GM21723 (cell line): ENCODE measurements at regions not wholly inside any gene's neighbourhood (a gene's known extent, or its start where the extent isn't known, plus 50 kb on each side); places are given as distances from the start of the nearest gene placed in this dataset.

ENCODE experiments used
- ATAC-seq: cut with Tn5 transposase; IDR thresholded peaks from one replicate; pipeline ENCODE4 v1.9.1; 2021; ENCODE audit warnings: mild to moderate bottlenecking, moderate library complexity; ENCODE audit not compliant: unreplicated experiment

DNA sequence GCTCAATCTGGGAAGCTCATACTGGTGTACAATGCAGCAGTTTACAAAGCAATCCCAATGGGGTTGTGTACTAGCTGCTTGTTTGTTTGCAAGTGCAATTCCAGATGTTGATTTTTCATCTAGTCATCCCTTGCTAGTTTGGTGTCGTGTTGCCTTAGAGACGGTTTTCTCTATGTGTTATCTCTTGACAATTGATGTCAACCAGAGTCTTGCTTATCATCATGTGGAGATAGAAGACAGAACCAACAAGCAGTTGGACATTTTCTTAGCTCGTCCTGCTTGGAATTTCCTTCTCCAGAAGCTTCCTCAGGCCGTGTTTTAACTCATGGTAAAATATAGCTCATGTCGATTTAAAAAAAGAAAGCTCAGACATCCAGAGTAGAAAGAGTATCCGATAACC, 262.0 kb upstream of the KCNH8 start:
- ATAC-seq, result no peak

- no peak for ATAC-seq
Observed at GRCh38 chr3:18885612-18886011, 262.7 kb upstream of the KCNH8 start.

GRCh38 chr3:18883571-18883970, 264.7 kb upstream of the KCNH8 start:
- no peak for ATAC-seq

GRCh38 chr3:18880691-18881090, 267.6 kb upstream of the KCNH8 start:
- no peak for ATAC-seq

DNA sequence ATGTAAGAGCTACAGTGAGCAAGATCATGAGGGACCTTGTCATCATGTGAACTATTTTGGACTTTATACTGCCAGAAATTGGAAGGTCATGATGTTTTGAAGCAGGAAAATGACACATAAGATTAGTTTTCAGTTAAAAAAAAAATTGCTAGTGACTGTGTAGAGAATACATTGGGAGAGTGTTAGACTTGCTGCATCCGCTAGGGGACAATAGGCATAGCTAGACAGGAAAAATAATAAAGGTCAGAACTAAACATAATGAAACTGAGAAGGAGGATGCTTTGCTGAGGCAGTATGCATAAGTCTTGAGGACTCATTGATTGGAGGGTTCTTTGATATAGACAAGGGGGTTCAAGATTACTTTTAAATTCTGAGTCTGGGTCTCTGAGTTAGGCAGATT, 275.8 kb upstream of the KCNH8 start:
- no peak for ATAC-seq

DNA sequence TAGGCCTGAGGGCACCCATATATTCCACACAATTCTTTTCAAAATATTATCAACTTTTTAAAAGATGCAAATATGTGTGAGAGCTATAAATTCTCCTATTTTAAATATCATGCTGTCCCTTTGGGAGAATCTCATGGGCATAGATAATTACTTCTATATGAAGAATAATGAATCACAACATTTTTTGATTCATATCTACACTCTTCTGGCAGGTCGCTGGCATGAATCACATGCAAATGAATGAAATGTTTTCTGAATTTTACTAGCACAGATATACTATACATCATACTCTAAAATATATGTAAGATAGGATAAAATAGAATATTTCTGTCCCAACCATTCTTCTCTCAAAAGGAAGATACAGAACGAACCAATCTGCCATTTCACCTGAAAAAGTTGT, 277.7 kb upstream of the KCNH8 start:
- ATAC-seq, result no peak

DNA sequence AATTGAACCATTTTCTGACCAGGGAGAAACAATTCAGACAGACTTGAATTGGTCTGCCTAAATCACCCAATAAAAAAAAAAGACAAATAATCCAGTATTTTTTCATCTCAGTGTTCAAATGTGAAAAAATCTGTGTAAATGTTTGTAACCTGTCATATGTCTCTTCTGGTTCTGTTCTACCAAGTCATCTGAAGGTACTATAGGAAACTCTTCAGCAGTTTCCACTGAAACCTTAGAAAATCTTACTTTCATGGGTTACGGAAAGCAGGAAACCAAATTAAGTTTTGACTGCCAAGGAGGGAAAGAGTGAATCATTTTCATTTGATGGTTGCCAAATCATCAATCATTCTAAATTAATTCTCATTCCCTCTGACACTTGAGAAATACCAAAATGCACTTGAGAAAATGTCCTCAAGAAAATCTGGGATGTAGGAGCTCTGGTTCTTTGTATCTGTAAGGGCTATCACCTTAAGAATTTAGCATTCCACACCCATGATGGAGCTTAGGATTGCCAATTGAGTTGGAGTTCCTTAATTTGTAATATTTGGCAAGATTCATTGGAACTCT, 278.2 kb upstream of the KCNH8 start:
- no peak for ATAC-seq

GRCh38 chr3:18868911-18869689, 279.2 kb upstream of the KCNH8 start:
- ATAC-seq, result no peak

GRCh38 chr3:18866899-18867298, 281.4 kb upstream of the KCNH8 start:
- ATAC-seq, result no peak

DNA sequence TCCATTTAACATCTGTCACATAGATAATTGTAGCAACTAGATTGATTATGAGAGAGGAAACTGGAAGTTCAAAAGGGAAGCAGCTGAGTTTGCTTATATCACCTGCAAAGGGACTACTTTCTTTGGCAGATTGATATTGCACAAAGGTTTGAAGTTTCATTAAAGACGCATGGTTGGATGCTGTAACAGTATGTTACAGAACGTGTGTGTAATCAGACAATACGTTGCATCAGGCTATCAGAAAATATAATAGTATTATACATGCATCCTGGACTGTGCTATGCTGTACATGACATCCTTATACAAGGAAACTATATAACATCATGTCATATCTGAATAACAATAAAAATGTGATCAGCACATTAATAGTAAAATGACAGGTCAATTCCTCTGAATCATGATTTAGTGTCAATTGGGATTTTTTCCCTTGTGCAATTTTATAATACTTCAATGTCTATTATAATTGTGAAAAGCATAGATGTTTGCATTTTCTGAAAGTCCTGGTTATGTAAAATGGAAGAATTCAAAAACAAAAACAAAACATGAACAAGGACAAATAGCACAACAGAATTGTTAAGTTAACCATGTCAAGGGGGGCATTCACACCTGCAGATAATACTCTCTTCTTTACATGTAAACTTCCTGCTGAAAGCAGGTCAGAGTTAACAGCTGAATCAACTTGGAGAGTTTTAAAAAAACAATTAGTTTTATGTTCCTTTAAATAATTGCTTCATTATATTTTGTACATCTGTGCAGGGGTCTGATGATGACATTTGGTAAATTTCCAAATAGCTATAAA, 283.2 kb upstream of the KCNH8 start:
- no peak for ATAC-seq

DNA sequence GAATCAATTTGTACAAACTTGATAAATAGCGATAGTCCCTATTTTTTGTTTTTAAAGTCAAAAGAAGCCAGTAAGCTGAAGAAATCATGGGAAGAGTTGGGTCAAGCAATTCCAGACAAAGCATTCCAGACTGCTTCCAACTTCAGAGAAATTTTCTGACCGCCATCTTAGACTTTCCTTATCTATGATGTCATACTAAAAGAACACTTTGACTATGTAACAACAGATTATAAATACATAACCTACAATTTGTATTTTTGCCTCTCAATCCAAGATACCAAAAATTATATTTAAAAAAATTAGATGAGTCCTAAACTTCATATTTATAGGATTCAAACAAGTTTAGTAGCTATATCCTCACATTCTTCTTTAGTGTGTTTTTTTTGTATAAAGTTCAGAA, 286.2 kb upstream of the KCNH8 start:
- no peak for ATAC-seq

- no peak for ATAC-seq
Observed at GRCh38 chr3:18861137-18861536, 287.2 kb upstream of the KCNH8 start.

DNA sequence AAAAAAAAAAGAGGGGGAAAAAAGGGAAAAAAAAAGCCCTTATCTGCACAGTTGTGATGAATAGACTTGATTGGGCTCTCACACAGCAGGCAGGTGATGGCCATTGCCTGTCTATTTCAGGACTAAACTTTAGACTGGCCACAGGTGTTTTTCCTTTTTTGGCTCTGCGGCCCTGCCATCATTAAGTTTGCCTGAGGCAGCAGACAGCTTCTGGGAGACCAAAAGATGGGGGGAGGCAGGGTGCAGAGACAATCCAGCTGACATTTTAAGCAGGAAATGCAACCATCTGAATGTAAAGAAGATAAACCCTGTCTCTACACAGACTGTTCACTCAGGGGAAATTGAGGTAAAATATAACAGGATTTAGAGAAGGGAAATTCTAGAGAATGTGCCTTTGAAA, 295.0 kb upstream of the KCNH8 start:
- no peak for ATAC-seq

GRCh38 chr3:18847583-18848197, 300.6 kb upstream of the KCNH8 start:
- peak; percentile 72 for ATAC-seq

DNA sequence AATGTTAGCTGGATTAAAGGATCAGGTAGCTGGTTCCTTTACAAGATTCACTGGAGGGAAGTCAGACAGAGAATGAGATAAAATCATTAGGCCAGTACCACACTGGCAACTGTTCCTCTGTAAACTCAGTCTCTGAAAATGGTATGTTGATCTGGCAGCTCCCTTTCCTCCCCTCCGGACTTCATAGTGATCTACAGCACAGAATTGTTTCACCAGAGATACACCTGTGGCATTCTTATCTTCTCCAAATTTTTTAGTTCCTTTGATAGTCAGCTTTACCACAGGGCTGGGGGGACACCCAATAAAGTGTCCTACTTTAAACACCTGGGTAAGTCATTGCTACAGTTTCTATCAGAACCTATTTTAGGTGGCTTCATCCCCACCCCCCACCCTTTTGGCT, 304.3 kb upstream of the KCNH8 start:
- no peak for ATAC-seq

DNA sequence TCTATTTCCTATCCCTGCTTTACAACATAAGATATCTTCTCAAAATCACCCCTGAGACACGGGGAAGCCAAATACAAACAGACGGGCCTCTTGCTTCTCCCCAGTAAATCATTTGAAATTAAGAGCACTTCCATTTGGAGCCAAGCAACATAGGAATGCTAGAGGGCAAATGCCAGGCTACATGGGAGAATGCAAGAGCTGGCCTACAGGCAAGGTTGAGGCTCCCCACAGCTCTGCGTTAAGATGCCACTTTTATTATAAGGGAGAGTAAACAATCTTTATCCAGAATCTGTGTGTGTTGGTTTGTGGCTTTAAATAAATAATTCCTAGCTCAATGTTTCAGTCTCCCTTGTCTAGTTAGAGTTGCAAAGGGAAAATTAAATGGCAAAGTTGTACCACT, 305.1 kb upstream of the KCNH8 start:
- no peak for ATAC-seq

GRCh38 chr3:18841422-18842343, 306.6 kb upstream of the KCNH8 start:
- no peak for ATAC-seq

DNA sequence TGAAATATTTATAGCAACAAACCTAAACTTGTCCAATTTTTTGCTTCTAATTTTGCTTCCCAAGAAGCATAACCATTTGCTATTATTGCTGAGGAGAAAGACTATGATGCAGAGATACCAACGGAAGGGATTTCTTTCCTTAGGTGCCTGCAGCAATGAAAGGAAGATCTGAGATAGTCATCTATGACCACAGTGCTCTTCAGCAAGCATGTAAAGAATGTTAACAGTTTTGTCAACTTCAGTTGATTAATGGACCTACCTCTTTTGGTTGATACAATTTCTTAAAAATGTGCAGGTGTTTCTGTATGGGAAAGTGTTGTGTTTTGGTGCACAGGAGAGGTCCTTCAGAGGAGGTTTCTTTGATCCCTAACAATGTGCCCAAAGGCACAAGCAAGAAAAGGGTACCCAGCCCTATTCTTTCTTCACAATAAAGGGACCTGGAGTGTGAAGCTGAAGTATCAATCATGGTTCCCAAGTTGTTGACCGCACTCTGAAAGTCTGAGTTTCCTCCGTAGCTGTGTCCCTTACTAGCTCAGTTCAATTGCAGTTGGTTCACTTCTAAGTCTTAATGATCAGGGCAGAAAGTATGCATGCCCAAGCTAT, 307.7 kb upstream of the KCNH8 start:
- no peak for ATAC-seq

- ATAC-seq, result no peak
Observed at GRCh38 chr3:18838758-18839157, 309.6 kb upstream of the KCNH8 start.

DNA sequence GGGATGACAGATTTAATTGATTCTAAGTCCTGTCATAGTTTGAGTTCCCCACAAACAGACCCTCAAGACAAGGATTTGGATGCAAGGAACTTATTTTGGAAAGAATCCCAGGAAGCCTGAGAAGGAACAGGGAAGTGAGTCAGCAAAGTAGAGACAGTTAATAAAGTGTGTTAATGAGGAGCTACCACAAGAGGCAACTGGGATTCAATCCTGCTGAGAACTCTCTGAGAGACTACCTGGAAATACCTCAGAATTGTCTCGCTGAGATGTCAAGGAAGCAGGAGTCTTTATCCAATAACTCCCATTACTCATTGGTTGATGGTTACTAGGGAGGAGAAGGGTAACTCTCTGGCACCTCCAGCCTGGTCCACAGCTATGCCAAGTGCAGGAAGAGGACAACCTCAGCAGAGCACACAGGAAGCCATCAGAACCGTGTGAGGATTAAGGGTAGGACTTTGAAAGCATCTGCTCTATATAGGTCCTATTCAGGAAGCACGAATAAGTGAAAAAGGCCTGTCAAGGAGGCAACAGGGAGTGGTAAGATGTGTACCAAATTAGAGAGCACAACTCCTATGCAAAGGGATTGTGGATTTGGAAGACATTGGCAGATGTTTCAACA, 311.1 kb upstream of the KCNH8 start:
- no peak for ATAC-seq
